Loucy (cell line): ENCODE measurements at regions not wholly inside any gene's neighbourhood (a gene's known extent, or its start where the extent isn't known, plus 50 kb on each side); places are given as distances from the start of the nearest gene placed in this dataset.

Experiments used
- EZH2phosphoT487 ChIP-seq: fragments of 200-600 bp; IDR thresholded peaks from 2 replicates; pipeline ENCODE4 v1.6.1; 2018; ENCODE audit warnings: antibody characterized with exemption, mild to moderate bottlenecking, moderate library complexity, borderline replicate concordance
- TF ChIP-seq, protein P1 (sequence below): fragments of 200-600 bp; sonication (generic); conservative IDR thresholded peaks from 2 replicates; pipeline ENCODE4 v1.5.1; 2014; ENCODE audit warnings: mild to moderate bottlenecking, antibody characterized with exemption, low read length

DNA sequence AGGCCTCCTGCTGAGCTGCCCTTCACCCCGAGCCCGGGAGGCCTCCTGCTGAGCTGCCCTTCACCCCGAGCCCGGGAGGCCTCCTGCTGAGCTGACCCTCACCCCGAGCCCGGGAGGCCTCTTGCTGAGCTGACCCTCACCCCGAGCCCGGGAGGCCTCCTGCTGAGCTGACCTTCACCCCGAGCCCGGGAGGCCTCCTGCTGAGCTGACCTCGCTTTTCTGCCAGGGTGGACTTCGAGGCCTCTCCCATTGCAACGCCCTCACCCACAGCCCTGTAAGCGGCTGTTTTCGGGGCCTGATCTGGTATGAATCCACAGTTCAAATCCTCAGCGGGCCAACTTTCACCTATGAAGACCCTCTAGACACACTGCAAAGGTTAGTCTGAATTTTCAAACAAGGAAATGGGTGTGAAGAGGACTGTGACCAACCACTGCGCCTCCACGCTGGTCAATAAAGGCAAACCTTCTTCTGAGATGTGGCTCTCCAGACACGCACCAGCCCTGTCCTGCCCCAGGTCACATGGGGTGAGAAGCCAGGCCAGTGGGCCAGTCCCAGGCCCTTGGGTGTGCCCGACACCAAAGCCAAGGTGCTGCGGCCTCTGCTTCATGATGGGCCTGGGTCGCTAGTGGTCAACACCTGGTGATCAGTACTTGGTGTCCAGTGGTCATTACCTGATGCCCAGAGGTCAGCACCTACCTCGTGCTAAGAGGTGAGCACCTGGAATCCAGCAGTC, 225.1 kb upstream of the SALL3 start:
- TF ChIP-seq, protein P1, sequence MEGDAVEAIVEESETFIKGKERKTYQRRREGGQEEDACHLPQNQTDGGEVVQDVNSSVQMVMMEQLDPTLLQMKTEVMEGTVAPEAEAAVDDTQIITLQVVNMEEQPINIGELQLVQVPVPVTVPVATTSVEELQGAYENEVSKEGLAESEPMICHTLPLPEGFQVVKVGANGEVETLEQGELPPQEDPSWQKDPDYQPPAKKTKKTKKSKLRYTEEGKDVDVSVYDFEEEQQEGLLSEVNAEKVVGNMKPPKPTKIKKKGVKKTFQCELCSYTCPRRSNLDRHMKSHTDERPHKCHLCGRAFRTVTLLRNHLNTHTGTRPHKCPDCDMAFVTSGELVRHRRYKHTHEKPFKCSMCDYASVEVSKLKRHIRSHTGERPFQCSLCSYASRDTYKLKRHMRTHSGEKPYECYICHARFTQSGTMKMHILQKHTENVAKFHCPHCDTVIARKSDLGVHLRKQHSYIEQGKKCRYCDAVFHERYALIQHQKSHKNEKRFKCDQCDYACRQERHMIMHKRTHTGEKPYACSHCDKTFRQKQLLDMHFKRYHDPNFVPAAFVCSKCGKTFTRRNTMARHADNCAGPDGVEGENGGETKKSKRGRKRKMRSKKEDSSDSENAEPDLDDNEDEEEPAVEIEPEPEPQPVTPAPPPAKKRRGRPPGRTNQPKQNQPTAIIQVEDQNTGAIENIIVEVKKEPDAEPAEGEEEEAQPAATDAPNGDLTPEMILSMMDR = no peak
- no peak for TF ChIP-seq EZH2phosphoT487
